ENCODE measurements at regions not wholly inside any gene's neighbourhood (a gene's known extent, or its start where the extent isn't known, plus 50 kb on each side); places are given as distances from the start of the nearest gene placed in this dataset.

GRCh38 chr12:107600581-107601144 is 84.9 kb upstream of the PWP1 start:
- no peak for TF ChIP-seq ZNF70 (CRISPR knock-in tag; IDR thresholded peaks at IDR 0.05)
- no peak for TF ChIP-seq RARB (CRISPR knock-in tag; IDR thresholded peaks at IDR 0.05)
- no peak for TF ChIP-seq PATZ1 (CRISPR knock-in tag; IDR thresholded peaks at IDR 0.05; ENCODE audit: borderline replicate concordance)
- TF ChIP-seq ZFP30 (CRISPR knock-in tag; IDR thresholded peaks at IDR 0.05) = no peak
- TF ChIP-seq ZNF565 (CRISPR knock-in tag; conservative IDR thresholded peaks at IDR 0.05; ENCODE audit: low read depth) = no peak
- no peak for TF ChIP-seq ZNF8 (CRISPR knock-in tag; IDR thresholded peaks at IDR 0.05)
- no peak for TF ChIP-seq TSHZ2 (CRISPR knock-in tag; IDR thresholded peaks at IDR 0.05)
- TF ChIP-seq ARNTL (CRISPR knock-in tag; IDR thresholded peaks at IDR 0.05; ENCODE audit: borderline replicate concordance, low read depth) = no peak
- TF ChIP-seq SNAI2 (CRISPR knock-in tag; IDR thresholded peaks at IDR 0.05) = no peak
- TF ChIP-seq TCF4 (CRISPR knock-in tag; IDR thresholded peaks at IDR 0.05; ENCODE audit: borderline replicate concordance) = no peak
- no peak for TF ChIP-seq CSRNP3 (CRISPR knock-in tag; IDR thresholded peaks at IDR 0.05)
- no peak for TF ChIP-seq CSDC2 (CRISPR knock-in tag; IDR thresholded peaks at IDR 0.05)
- no peak for TF ChIP-seq ZFP3 (CRISPR knock-in tag; IDR thresholded peaks at IDR 0.05)
